Parathyroid adenoma (tissue), 2 donors: ENCODE measurements at regions not wholly inside any gene's neighbourhood (a gene's known extent, or its start where the extent isn't known, plus 50 kb on each side); places are given as distances from the start of the nearest gene placed in this dataset.

Source experiments
- H2AFZ ChIP-seq: fragments of 300-600 bp; sonication (generic); one replicate; pipeline ENCODE4 v1.7.0; 2017; ENCODE audit warnings: antibody characterized with exemption, mild to moderate bottlenecking
- H3K27ac ChIP-seq: fragments of 300-600 bp; sonication (generic); one replicate; pipeline ENCODE4 v1.7.0; 2017
- H3K27me3 ChIP-seq: fragments of 300-600 bp; sonication (generic); one replicate; pipeline ENCODE4 v1.7.0; 2017; ENCODE audit warnings: low read length; ENCODE audit not compliant: control insufficient read depth, insufficient read depth
- H3K36me3 ChIP-seq: fragments of 300-600 bp; sonication (generic); one replicate; pipeline ENCODE4 v1.7.0; 2017; ENCODE audit warnings: low read length; ENCODE audit not compliant: control insufficient read depth, insufficient read depth
- H3K4me1 ChIP-seq: fragments of 300-600 bp; sonication (generic); one replicate; pipeline ENCODE4 v1.7.0; 2017; ENCODE audit warnings: control low read depth
- H3K4me2 ChIP-seq: fragments of 300-600 bp; sonication (generic); one replicate; pipeline ENCODE4 v1.7.0; 2017; ENCODE audit warnings: low read length
- H3K4me3 ChIP-seq: fragments of 300-600 bp; sonication (generic); one replicate; pipeline ENCODE4 v1.7.0; 2017; ENCODE audit warnings: low read depth, low read length
- H3K79me2 ChIP-seq: fragments of 300-600 bp; sonication (generic); one replicate; pipeline ENCODE4 v1.7.0; 2017; ENCODE audit warnings: control low read depth
- H3K9ac ChIP-seq: fragments of 300-600 bp; sonication (generic); one replicate; pipeline ENCODE4 v1.7.0; 2017; ENCODE audit warnings: mild to moderate bottlenecking
- H3K9me3 ChIP-seq: fragments of 300-600 bp; sonication (generic); one replicate; pipeline ENCODE4 v1.7.0; 2017; ENCODE audit warnings: low read length; ENCODE audit not compliant: control insufficient read depth
- CTCF ChIP-seq: fragments of 300-600 bp; sonication (generic); IDR thresholded peaks from one replicate; pipeline ENCODE4 v1.7.0; 2017; ENCODE audit warnings: antibody characterized with exemption, mild to moderate bottlenecking
- donor health status: primary hyperparathyroidism.

- Histone ChIP-seq H3K4me3 (no peak overlapping the region), H3K9me3 (no peaks in the 10 kb centered on the region), H3K27ac (no peak overlapping the region), H3K36me3 (no peaks in the 10 kb centered on the region), H3K4me1 (no peaks in the 10 kb centered on the region), H3K4me2 (no peak overlapping the region), H3K27me3 (no peaks in the 10 kb centered on the region), H3K79me2 (no peaks in the 10 kb centered on the region), H2AFZ (no peak overlapping the region), H3K9ac (no peak overlapping the region)
- TF ChIP-seq CTCF: no peak
Observed at GRCh38 chr4:57371671-57372070, 261.5 kb upstream of the IGFBP7 start.

- Histone ChIP-seq H2AFZ (no peak overlapping the region), H3K9ac (no peak overlapping the region), H3K36me3 (no peaks in the 10 kb centered on the region), H3K27me3 (no peaks in the 10 kb centered on the region), H3K79me2 (no peaks in the 10 kb centered on the region), H3K9me3 (no peaks in the 10 kb centered on the region), H3K4me1 (no peaks in the 10 kb centered on the region), H3K4me2 (no peak overlapping the region), H3K27ac (no peak overlapping the region), H3K4me3 (no peak overlapping the region)
- no peak for TF ChIP-seq CTCF
Observed at GRCh38 chr4:57370691-57371090, 260.5 kb upstream of the IGFBP7 start.

- no peaks in the 10 kb centered on the region for H3K79me2 ChIP-seq
Observed at GRCh38 chr4:57369446-57369845, 259.3 kb upstream of the IGFBP7 start.

GRCh38 chr4:57364255-57364654 is 254.1 kb upstream of the IGFBP7 start:
- H2AFZ ChIP-seq: no peak overlapping the region
- H3K79me2 ChIP-seq: no peaks in the 10 kb centered on the region
- TF ChIP-seq CTCF: no peak

More at GRCh38 chr4:57369446-57369845, 259.3 kb upstream of the IGFBP7 start:
- Histone ChIP-seq H3K4me3 (no peak overlapping the region), H3K36me3 (no peaks in the 10 kb centered on the region), H3K4me1 (no peaks in the 10 kb centered on the region), H3K9me3 (no peaks in the 10 kb centered on the region), H3K9ac (no peak overlapping the region), H3K27me3 (no peaks in the 10 kb centered on the region), H3K4me2 (no peak overlapping the region), H3K27ac (no peak overlapping the region), H2AFZ (no peak overlapping the region)
- no peak for TF ChIP-seq CTCF

GRCh38 chr4:57363346-57363745 is 253.2 kb upstream of the IGFBP7 start:
- Histone ChIP-seq H3K79me2 (no peaks in the 10 kb centered on the region), H3K27ac (no peak overlapping the region), H3K9ac (no peak overlapping the region), H3K27me3 (no peaks in the 10 kb centered on the region), H3K36me3 (no peaks in the 10 kb centered on the region), H2AFZ (no peak overlapping the region), H3K9me3 (no peaks in the 10 kb centered on the region), H3K4me1 (no peaks in the 10 kb centered on the region), H3K4me3 (no peak overlapping the region), H3K4me2 (no peak overlapping the region)
- no peak for TF ChIP-seq CTCF

More at GRCh38 chr4:57364255-57364654, 254.1 kb upstream of the IGFBP7 start:
- H3K9ac ChIP-seq: no peak overlapping the region
- H3K4me1 ChIP-seq: no peaks in the 10 kb centered on the region
- H3K27ac ChIP-seq: no peak overlapping the region
- no peaks in the 10 kb centered on the region for H3K9me3 ChIP-seq
- H3K4me2 ChIP-seq: no peak overlapping the region
- no peaks in the 10 kb centered on the region for H3K27me3 ChIP-seq
- H3K36me3 ChIP-seq: no peaks in the 10 kb centered on the region
- no peak overlapping the region for H3K4me3 ChIP-seq
